H1 (cell line): ENCODE measurements at regions not wholly inside any gene's neighbourhood (a gene's known extent, or its start where the extent isn't known, plus 50 kb on each side); places are given as distances from the start of the nearest gene placed in this dataset.
A peak's percentile ranks its signal among the peaks of the same experiment; 100 is the strongest.

ENCODE experiments used
- CTCF ChIA-PET: fragments of 300-600 bp; sonication (Branson Sonifier 250); formaldehyde crosslinking; loops from one replicate; lab custom pipeline; 2021; ENCODE audit not compliant: partially characterized antibody; lab: Charles Lee
- POLR2A ChIA-PET: fragments of 300-600 bp; sonication (Branson Sonifier 250); formaldehyde crosslinking; loops from one replicate; lab custom pipeline; 2021; ENCODE audit warnings: inconsistent platforms; ENCODE audit not compliant: partially characterized antibody; lab: Charles Lee
- DNase-seq, 2 experiments: peaks; one replicate each; pipeline versions ENCODE4 v3.0.0 to v3.0.0-alpha.2; 2010 to 2022; ENCODE audit warnings: low spot score in 2 of 2, low read depth in 1 of 2, mixed read lengths in 1 of 2
- FAIRE-seq: peaks from 2 replicates; lab custom pipeline; 2011; peaks lifted over from hg19 to GRCh38; lab: Jason Lieb, UNC
- H2AFZ ChIP-seq: 2 replicates; pipeline ENCODE4 v1.8.1; 2012; ENCODE audit warnings: low read length, inconsistent platforms
- H2AK5ac ChIP-seq: 2 replicates; pipeline ENCODE4 v1.6.1; 2013; ENCODE audit warnings: low read depth, low read length
- H2BK120ac ChIP-seq: replicated peaks from 2 replicates; pipeline ENCODE3; 2013; ENCODE audit warnings: low read depth, low read length, inconsistent platforms
- H2BK12ac ChIP-seq: 2 replicates; pipeline ENCODE4 v1.6.1; 2013; ENCODE audit warnings: low read depth, low read length
- H2BK15ac ChIP-seq: 2 replicates; pipeline ENCODE4 v1.6.1; 2013; ENCODE audit warnings: low read length
- H2BK20ac ChIP-seq: 2 replicates; pipeline ENCODE4 v1.6.1; 2013; ENCODE audit warnings: low read length
- H2BK5ac ChIP-seq: 2 replicates; pipeline ENCODE4 v1.6.1; 2013; ENCODE audit warnings: low read depth, low read length
- H3K14ac ChIP-seq: 2 replicates; pipeline ENCODE4 v1.6.1; 2013; ENCODE audit warnings: inconsistent platforms; ENCODE audit not compliant: insufficient read length
- H3K18ac ChIP-seq: 2 replicates; pipeline ENCODE4 v1.6.1; 2013; ENCODE audit warnings: low read length; ENCODE audit errors: extremely low read depth
- H3K23ac ChIP-seq: 2 replicates; pipeline ENCODE4 v1.6.1; 2013; ENCODE audit warnings: inconsistent platforms; ENCODE audit not compliant: insufficient read length
- H3K23me2 ChIP-seq: 2 replicates; pipeline ENCODE4 v1.6.1; 2013; ENCODE audit warnings: low read depth, low read length
- H3K27ac ChIP-seq: 2 replicates; pipeline ENCODE4 v1.6.1; 2011; ENCODE audit warnings: low read depth, low read length, inconsistent platforms
- H3K27me3 ChIP-seq, 4 experiments: replicated peaks in 1 of 4; 1 replicate in 1 of 4; 2 replicates in 3 of 4; pipeline versions ENCODE4 v1.6.1 to v1.8.1; 2011 to 2013; ENCODE audit warnings: low read length in 3 of 4, mild to moderate bottlenecking in 3 of 4, inconsistent platforms in 2 of 4, mixed read lengths in 2 of 4, moderate library complexity in 1 of 4; ENCODE audit not compliant: control insufficient read depth in 3 of 4, insufficient read depth in 3 of 4; ENCODE audit errors: extremely low read depth in 1 of 4
- H3K36me3 ChIP-seq, 4 experiments: 2 replicates each; pipeline versions ENCODE4 v1.6.1 to v1.8.1; 2011 to 2013; ENCODE audit warnings: mild to moderate bottlenecking in 4 of 4, low read length in 3 of 4, moderate library complexity in 2 of 4, control low read depth in 1 of 4, inconsistent platforms in 1 of 4; ENCODE audit not compliant: insufficient read depth in 4 of 4, control insufficient read depth in 2 of 4
- H3K4ac ChIP-seq: replicated peaks from 2 replicates; pipeline ENCODE3; 2013; ENCODE audit warnings: low read length, low read depth, mixed read lengths, inconsistent platforms; ENCODE audit not compliant: insufficient read length
- H3K4me1 ChIP-seq, 4 experiments: replicated peaks in 1 of 4; 1 replicate in 1 of 4; 2 replicates in 3 of 4; pipeline versions ENCODE4 v1.6.1 to v1.8.1; 2011 to 2013; ENCODE audit warnings: low read length in 3 of 4, inconsistent platforms in 2 of 4, mixed read lengths in 1 of 4; ENCODE audit not compliant: insufficient read depth in 4 of 4, control insufficient read depth in 3 of 4
- H3K4me2 ChIP-seq, 2 experiments: 2 replicates each; pipeline versions ENCODE4 v1.6.1 to v1.8.1; 2011 to 2013; ENCODE audit warnings: low read depth in 2 of 2, low read length in 2 of 2, control low read depth in 1 of 2, inconsistent platforms in 1 of 2, mild to moderate bottlenecking in 1 of 2; ENCODE audit not compliant: insufficient read depth in 1 of 2
- H3K4me3 ChIP-seq, 4 experiments: fragments of 200-600, 300-600 bp in 1 of 4; sonication (generic), shearing (Covaris generic), sonication (Bioruptor Twin) in 1 of 4; 2 replicates each; pipeline versions ENCODE4 v1.5.1 to v1.8.1; 2011 to 2016; ENCODE audit warnings: low read length in 4 of 4, low read depth in 3 of 4, control low read depth in 2 of 4, inconsistent platforms in 2 of 4, mild to moderate bottlenecking in 2 of 4, mixed read lengths in 1 of 4, moderate library complexity in 1 of 4; ENCODE audit not compliant: insufficient read depth in 2 of 4; ENCODE audit errors: extremely low read depth in 1 of 4
- H3K56ac ChIP-seq: replicated peaks from 2 replicates; pipeline ENCODE3; 2013; ENCODE audit warnings: low read depth, mild to moderate bottlenecking, mixed read lengths, low read length, inconsistent platforms; ENCODE audit not compliant: insufficient read length
- H3K79me1 ChIP-seq: 2 replicates; pipeline ENCODE4 v1.6.1; 2013; ENCODE audit warnings: low read depth, low read length, control low read depth
- H3K79me2 ChIP-seq, 2 experiments: 2 replicates each; pipeline versions ENCODE4 v1.6.1 to v1.8.1; 2012 to 2013; ENCODE audit warnings: low read length in 2 of 2, mild to moderate bottlenecking in 2 of 2, inconsistent platforms in 1 of 2; ENCODE audit not compliant: insufficient read depth in 2 of 2, control insufficient read depth in 1 of 2
- H3K9ac ChIP-seq, 4 experiments: replicated peaks in 1 of 4; 1 replicate in 1 of 4; 2 replicates in 3 of 4; pipeline versions ENCODE4 v1.6.1 to v1.8.1; 2011 to 2013; ENCODE audit warnings: low read depth in 3 of 4, low read length in 3 of 4, control low read depth in 2 of 4, mild to moderate bottlenecking in 2 of 4, moderate library complexity in 2 of 4, inconsistent platforms in 1 of 4; ENCODE audit errors: extremely low read depth in 1 of 4
- H3K9me3 ChIP-seq, 2 experiments: 2 replicates each; pipeline versions ENCODE4 v1.6.1 to v1.8.1; 2012 to 2013; ENCODE audit warnings: mild to moderate bottlenecking in 2 of 2, moderate library complexity in 2 of 2, control low read depth in 1 of 2, inconsistent platforms in 1 of 2, low read depth in 1 of 2, low read length in 1 of 2, mixed read lengths in 1 of 2; ENCODE audit not compliant: insufficient read depth in 2 of 2
- H4K20me1 ChIP-seq, 2 experiments: replicated peaks in 1 of 2; 2 replicates each; pipeline versions ENCODE3 to v1.8.1; 2011 to 2013; ENCODE audit warnings: inconsistent platforms in 2 of 2, low read length in 2 of 2, mild to moderate bottlenecking in 1 of 2; ENCODE audit not compliant: insufficient read depth in 2 of 2, control insufficient read depth in 1 of 2
- H4K5ac ChIP-seq: 2 replicates; pipeline ENCODE4 v1.6.1; 2013; ENCODE audit warnings: low read length, low read depth, mixed read lengths, inconsistent platforms; ENCODE audit not compliant: insufficient read length
- H4K8ac ChIP-seq: 2 replicates; pipeline ENCODE4 v1.8.0; 2013; ENCODE audit warnings: mild to moderate bottlenecking, moderate library complexity, low read length, inconsistent platforms; ENCODE audit not compliant: insufficient read depth; ENCODE audit errors: extremely low read depth
- H4K91ac ChIP-seq: replicated peaks from 2 replicates; pipeline ENCODE3; 2013; ENCODE audit warnings: low read length, mixed read lengths, inconsistent platforms; ENCODE audit not compliant: insufficient read length
- ATF2 ChIP-seq: IDR thresholded peaks from 2 replicates; pipeline ENCODE4 v1.6.1; 2012; ENCODE audit warnings: low read length, inconsistent platforms
- CBX8 ChIP-seq: fragments of 300-800, 300-1000 bp; sonication (generic); IDR thresholded peaks from 2 replicates; pipeline ENCODE4 v1.7.1; 2016; ENCODE audit warnings: low read depth, low read length, borderline replicate concordance
- CEBPB ChIP-seq: IDR thresholded peaks from 2 replicates; pipeline ENCODE4 v1.6.1; 2012; ENCODE audit warnings: low read depth, low read length
- CHD1 ChIP-seq: IDR thresholded peaks from 2 replicates; pipeline ENCODE4 v1.6.1; 2012; ENCODE audit warnings: low read depth, low read length, improper control_type of control experiment
- CREB1 ChIP-seq: IDR thresholded peaks from 2 replicates; pipeline ENCODE4 v1.6.1; 2012; ENCODE audit warnings: inconsistent platforms
- CTBP2 ChIP-seq: IDR thresholded peaks from 2 replicates; pipeline ENCODE4 v1.7.0; 2011; ENCODE audit warnings: borderline replicate concordance, mild to moderate bottlenecking, moderate library complexity, mixed read lengths, low read length; ENCODE audit not compliant: insufficient read depth, insufficient read length
- HDAC2 ChIP-seq, 2 experiments: fragments of 300-600 bp in 1 of 2; sonication (generic) in 1 of 2; IDR thresholded peaks; 2 replicates each; pipeline ENCODE4 v1.6.1; 2011 to 2012; ENCODE audit warnings: low read depth in 2 of 2, low read length in 2 of 2, mild to moderate bottlenecking in 2 of 2, moderate library complexity in 2 of 2, borderline replicate concordance in 1 of 2, inconsistent platforms in 1 of 2
- KDM4A ChIP-seq: IDR thresholded peaks from one replicate; pipeline ENCODE4 v1.7.1; 2012; ENCODE audit warnings: low read depth, mild to moderate bottlenecking, moderate library complexity, low read length, inconsistent platforms; ENCODE audit not compliant: severe bottlenecking
- NRF1 ChIP-seq: IDR thresholded peaks from 2 replicates; pipeline ENCODE4 v1.6.1; 2011; ENCODE audit warnings: mild to moderate bottlenecking, low read depth, low read length, improper control_type of control experiment
- SIX5 ChIP-seq: IDR thresholded peaks from 2 replicates; pipeline ENCODE4 v1.6.1; 2011; ENCODE audit warnings: mild to moderate bottlenecking, low read depth, low read length
- SP4 ChIP-seq: IDR thresholded peaks from 2 replicates; pipeline ENCODE4 v1.6.1; 2012; ENCODE audit warnings: low read length, inconsistent platforms
- TBP ChIP-seq: IDR thresholded peaks from 2 replicates; pipeline ENCODE4 v1.6.1; 2011; ENCODE audit warnings: low read depth, low read length, improper control_type of control experiment
- ZNF274 ChIP-seq: IDR thresholded peaks from 2 replicates; pipeline ENCODE4 v1.7.0; 2012; ENCODE audit warnings: low read length, borderline replicate concordance; ENCODE audit errors: extremely low read depth
- WGBS, 2 experiments: shearing (Covaris generic) in 1 of 2; methylation state at CpG; one replicate each; pipeline versions ENCODE4 v1.1.6 to v1.1.7; 2013 to 2015; ENCODE audit warnings: low lambda C conversion rate in 2 of 2, mixed read lengths in 2 of 2, inconsistent platforms in 1 of 2, low coverage in 1 of 2, missing lambda C conversion rate in 1 of 2; ENCODE audit not compliant: insufficient replicate concordance in 2 of 2, insufficient coverage in 1 of 2, insufficient read length in 1 of 2; ENCODE audit errors: extremely low coverage in 1 of 2, missing lambda C conversion rate in 1 of 2; 5-methylcytosine and 5-hydroxymethylcytosine counted together

- DNase-seq (no peak), FAIRE-seq (no peak)
- Histone ChIP-seq H3K27ac (0 out of 2 replicates have a peak overlapping the region, but pooled peaks have one; percentile 31), H3K79me1 (no peaks in the 10 kb centered on the region), H4K20me1 (no peaks in the 10 kb centered on the region), H3K56ac (no peak overlapping the region), H3K14ac (no peak overlapping the region), H3K23ac (no peak overlapping the region), H3K4me2 (no peak overlapping the region), H3K4ac (no peak overlapping the region), H3K4me3 (no peak overlapping the region), H4K5ac (no peak overlapping the region), H2BK12ac (no peak overlapping the region), H3K9ac (no peak overlapping the region), H2BK15ac (no peak overlapping the region), H3K9me3 (no peaks in the 10 kb centered on the region), H3K18ac (no peak overlapping the region), H2AK5ac (no peak overlapping the region), H3K23me2 (no peaks in the 10 kb centered on the region), H4K8ac (no peak overlapping the region), H2BK20ac (peak overlapping the region; percentile 40; the same call in 1 of the 2 replicates), H2BK5ac (peak overlapping the region; percentile 73; the same call in 1 of the 2 replicates), H2BK120ac (no peak overlapping the region), H3K79me2 (no peaks in the 10 kb centered on the region), H3K36me3 (no peaks in the 10 kb centered on the region), H3K4me1 (peaks cover 0 to 8% (median 0%) of the 10 kb centered on the region in 4 experiments; a peak in 1 of 7 replicates), H3K27me3 (no peaks in the 10 kb centered on the region), H4K91ac (no peak overlapping the region), H2AFZ (peak overlapping the region; percentile 77; the same call in 1 of the 2 replicates)
- ChIA-PET CTCF (no interaction called here), POLR2A (no interaction called here)
- 80% methylated on average over 5 of the region's 5 CpGs; no CpG with 5 or more reads in 1 of the 2 experiments for WGBS, 2 experiments
- no peak for TF ChIP-seq ATF2
- TF ChIP-seq CTBP2: no peak
- no peak for TF ChIP-seq NRF1
- no peak for TF ChIP-seq HDAC2 (IDR thresholded peaks at IDR 0.05; ENCODE audit: borderline replicate concordance in 1 of 2, low read depth in 2 of 2, low read length in 2 of 2)
- TF ChIP-seq SP4: no peak
- TF ChIP-seq CHD1: no peak
- TF ChIP-seq ZNF274: no peak
- no peak for TF ChIP-seq CEBPB
- TF ChIP-seq CREB1: no peak
- no peak for TF ChIP-seq SIX5
- no peak for TF ChIP-seq CBX8
- no peak for TF ChIP-seq KDM4A
- TF ChIP-seq TBP: no peak
Measured at GRCh38 chr18:70442933-70443332, 154.1 kb downstream of the SOCS6 start.
